ENCODE measurements at regions not wholly inside any gene's neighbourhood (a gene's known extent, or its start where the extent isn't known, plus 50 kb on each side); places are given as distances from the start of the nearest gene placed in this dataset.
"Not testable (repeated sequence)": the region's sequence is repeated elsewhere in the genome, so short reads cannot be mapped to it uniquely, and the experiment has no call there.

GRCh38 chr9:104389341-104389740, 114.7 kb upstream of the OR13F1 start:
- no peak for TF ChIP-seq POLR2A (IDR thresholded peaks at IDR 0.05; ENCODE audit: low read depth, low read length)
- FAIRE-seq (no peak), DNase-seq (ENCODE audit: insufficient read length, low spot score) (no peak)

GRCh38 chr9:104394901-104395300, 109.2 kb upstream of the OR13F1 start:
- DNase-seq (ENCODE audit: insufficient read length, low spot score); FAIRE-seq: not testable (repeated sequence)

DNA sequence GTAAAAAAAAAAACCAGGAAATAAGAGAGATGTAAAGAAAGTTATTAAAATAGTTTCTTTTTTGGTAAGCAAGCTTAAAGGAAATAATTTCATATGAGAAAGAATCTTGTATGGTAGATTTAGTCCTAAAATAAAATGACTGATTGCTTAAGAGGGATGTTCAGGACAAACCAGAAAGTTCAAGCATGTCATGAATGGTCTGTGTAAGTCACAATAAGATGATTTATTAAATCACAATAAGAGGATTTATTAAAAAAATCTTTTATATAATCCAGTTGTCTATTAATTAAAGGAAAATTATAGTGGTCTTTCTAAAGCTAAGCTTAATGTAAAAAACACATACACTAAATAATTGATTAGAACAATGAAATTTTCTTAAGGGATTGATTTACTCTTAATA, 91.8 kb upstream of the OR13F1 start:
- FAIRE-seq (no peak), DNase-seq (ENCODE audit: insufficient read length, low spot score) (no peak)
- no peak for TF ChIP-seq POLR2A (IDR thresholded peaks at IDR 0.05; ENCODE audit: low read depth, low read length)

GRCh38 chr9:104416470-104416869, 87.6 kb upstream of the OR13F1 start:
- TF ChIP-seq POLR2A (IDR thresholded peaks at IDR 0.05; ENCODE audit: low read depth, low read length) = no peak
- FAIRE-seq = no peak
- DNase-seq (ENCODE audit: insufficient read length, low spot score) = no peak

GRCh38 chr9:104417296-104417695, 86.8 kb upstream of the OR13F1 start:
- peak; percentile 66 for FAIRE-seq

GRCh38 chr9:104429031-104429546, 75.0 kb upstream of the OR13F1 start:
- FAIRE-seq (no peak), DNase-seq (ENCODE audit: insufficient read length, low spot score) (no peak)
- TF ChIP-seq POLR2A (IDR thresholded peaks at IDR 0.05; ENCODE audit: low read depth, low read length) = no peak

More at GRCh38 chr9:104417296-104417695, 86.8 kb upstream of the OR13F1 start:
- no peak for DNase-seq (ENCODE audit: insufficient read length, low spot score)
- TF ChIP-seq POLR2A (IDR thresholded peaks at IDR 0.05; ENCODE audit: low read depth, low read length) = no peak

DNA sequence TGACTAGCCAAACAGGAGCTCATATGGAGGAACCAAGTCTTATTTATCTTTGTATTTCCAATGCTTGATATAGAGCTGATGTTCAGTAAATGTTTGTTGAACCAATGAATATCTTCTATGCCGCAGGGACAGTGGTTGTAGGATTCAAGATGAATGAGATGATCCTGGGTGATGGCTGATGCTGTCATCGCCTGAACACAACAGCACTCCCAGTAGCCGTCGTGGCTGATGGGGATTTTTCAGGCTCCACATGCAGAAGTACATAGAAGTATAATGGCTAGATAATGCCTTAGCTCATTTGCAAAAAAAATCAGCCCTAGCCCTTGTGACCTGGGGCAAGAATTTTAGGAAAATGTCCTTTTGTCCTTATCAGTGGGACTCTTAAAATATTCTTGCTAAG, 69.0 kb upstream of the OR13F1 start:
- FAIRE-seq (peak; percentile 53), DNase-seq (ENCODE audit: insufficient read length, low spot score) (no peak)
- no peak for TF ChIP-seq POLR2A (IDR thresholded peaks at IDR 0.05; ENCODE audit: low read depth, low read length)

DNA sequence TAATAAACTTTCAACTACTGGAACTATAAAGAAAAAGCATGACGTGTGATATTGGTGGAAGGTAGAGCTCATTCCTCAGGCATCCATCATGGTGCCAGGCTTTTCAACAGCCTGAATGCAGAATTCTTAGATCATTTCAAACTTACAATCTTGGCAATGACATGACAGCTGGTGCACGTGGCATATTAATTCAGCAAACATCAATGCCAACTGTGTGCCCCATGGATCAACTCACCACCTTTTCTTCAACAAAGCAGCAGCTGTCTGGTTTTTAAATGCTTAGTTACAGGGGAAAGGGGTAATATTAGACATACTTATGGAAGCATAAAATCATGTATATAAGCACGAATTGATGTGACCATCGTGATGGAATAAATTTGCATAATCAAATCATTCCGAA, 56.0 kb upstream of the OR13F1 start:
- no peak for FAIRE-seq

More for the DNA sequence above, 56.0 kb upstream of the OR13F1 start:
- no peak for TF ChIP-seq POLR2A (IDR thresholded peaks at IDR 0.05; ENCODE audit: low read depth, low read length)
- DNase-seq (ENCODE audit: insufficient read length, low spot score) = no peak
